Activated CD4-positive, alpha-beta T cell treated with anti-CD3 and anti-CD28 coated beads, Interleukin-2, amount 50 U/mL, for 24 hours (primary cell): ENCODE measurements at regions not wholly inside any gene's neighbourhood (a gene's known extent, or its start where the extent isn't known, plus 50 kb on each side); places are given as distances from the start of the nearest gene placed in this dataset.
"Not testable (repeated sequence)": the region's sequence is repeated elsewhere in the genome, so short reads cannot be mapped to it uniquely, and the experiment has no call there.

Source experiments
- DNase-seq, 2 donors: peaks; one replicate each; pipeline ENCODE4 v3.0.0-alpha.2; 2020; ENCODE audit warnings: low read depth in 1 of 2, low spot score in 1 of 2

DNA sequence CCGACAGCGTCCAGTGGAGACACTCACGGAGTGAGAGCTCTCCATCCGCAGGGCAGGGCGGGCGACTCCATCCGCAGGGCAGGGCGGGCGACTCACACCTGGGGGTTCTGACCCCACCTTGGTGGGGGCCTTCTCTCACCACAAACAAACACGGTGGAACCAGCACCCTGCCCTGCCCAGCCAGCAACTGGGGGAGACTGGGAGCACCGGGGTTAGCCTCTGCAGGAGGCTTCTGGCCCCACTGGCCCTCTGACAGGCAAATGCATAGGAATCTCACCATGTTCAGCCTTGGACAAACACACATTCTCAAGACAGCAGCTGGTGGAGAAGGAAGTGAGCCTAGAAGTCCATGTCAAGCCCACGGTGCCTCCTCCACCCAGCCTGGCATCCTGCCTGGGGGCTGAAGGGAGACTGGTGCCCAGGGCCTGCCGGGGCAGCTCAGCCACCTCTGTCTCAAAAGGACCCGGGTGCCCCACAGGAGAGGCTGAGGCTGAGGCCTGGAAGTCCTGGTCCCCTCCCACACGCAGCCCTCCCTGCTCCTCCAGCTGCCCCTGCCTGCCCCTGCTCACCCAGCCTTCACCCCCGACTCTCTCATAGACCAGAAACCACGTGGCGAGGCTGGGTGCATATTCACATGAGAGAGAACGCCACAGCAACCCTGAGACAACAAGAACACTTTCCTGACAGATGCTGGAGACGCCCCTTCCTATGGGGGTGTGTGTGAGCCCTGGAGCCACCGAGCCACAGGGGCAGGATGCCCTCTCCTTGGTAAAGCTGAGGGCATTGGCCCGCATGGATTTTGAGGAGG lies 98.4 kb upstream of the B3GAT1 start:
- DNase-seq, result no peak

DNA sequence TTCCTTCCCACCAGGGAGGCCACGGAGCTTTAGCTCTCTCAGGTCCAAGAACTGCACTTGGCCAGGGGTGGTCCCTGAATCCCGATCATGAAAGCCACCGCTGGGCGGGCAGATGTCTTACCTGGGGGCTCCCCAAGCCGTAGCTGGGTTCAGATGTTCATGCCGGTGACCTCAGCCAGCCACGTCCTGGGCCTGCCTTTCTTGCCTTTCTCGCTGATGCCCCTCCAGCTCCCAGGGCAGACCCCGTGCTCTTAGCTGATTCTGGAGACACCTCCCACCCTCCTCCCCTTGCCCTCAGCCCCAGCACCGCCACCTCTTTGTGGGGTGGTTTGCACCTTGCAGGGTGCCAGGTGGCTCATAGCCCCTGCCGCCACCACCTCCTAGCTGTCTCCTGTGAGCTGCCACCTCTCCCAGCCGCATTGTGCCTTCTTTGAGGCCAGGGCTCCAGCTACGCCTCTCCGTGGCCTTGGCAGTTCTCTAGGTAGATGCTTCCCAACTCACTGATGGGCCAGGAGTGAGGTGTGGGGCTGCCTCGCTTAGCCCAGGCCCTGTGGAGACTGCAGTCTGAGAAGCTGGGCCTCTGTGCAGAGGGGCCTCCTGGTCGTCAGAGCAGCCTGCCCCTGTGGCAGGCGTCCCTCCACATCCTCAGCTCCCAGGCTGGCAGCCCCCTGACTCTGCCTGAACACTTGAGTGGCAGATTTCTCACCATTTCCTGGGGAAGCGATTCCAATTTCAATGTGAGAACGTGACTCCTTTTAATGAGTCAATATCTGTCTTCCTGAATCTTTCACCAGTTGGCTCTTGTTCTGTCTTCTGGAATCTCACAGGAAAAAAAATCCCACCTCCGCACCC lies 97.6 kb upstream of the B3GAT1 start:
- no peak for DNase-seq

DNA sequence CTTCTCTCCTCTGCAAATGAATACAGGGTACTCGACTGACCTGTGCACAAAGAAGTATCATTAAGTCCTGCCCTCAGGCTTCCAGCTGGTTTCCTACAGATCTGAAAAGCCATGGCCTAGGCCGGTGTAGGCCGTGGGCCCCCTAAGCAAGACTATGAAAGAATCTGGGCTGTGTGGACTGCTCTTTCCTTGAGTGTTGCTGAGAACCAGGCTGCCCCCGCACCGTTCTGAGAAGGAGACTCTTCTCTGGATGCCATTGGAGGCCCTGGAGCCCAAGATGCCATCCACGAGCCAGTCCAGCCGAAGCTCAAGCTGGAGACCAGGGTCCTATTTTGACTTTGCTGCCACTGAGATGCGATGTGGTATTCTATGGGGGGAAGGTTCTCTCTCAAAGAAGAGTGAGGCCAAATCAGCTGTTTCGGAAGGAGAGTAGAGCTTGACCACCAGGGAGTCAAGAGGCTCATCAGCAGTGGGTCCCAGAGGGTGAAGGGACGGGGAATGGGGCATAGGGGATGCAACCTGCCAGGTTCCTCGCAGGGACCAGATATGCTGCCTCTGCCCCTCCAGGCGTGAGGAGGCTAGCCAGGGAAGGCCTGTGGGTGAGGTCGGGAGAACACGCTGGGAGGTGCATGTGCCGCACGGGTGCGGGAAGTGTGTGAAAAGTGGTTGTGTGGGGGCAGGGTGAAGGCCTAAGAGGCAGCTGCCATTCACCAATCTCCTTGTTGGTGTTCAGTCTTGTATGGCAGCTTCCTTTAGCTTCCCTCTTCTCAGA lies 96.4 kb upstream of the B3GAT1 start:
- no peak for DNase-seq

DNA sequence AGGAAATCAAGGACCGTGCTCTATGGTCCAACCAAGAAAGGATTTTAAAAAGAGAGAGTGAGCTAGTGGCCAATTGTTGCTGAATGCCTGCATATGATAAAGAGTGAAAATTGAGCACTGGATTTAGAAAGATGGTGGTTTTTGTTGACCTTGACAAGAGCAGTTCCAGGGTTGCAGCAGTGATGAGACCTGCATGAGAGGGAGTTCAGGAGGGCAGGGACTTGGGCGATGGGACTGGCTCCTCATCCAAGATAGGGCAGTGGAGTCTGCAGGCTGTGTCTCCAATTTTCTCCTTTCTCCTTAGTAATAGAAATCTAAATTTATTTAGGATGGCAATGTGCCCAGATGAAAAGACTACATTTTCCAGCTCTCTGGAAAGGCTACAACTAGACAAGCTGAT lies 94.0 kb upstream of the B3GAT1 start:
- DNase-seq, result no peak

DNA sequence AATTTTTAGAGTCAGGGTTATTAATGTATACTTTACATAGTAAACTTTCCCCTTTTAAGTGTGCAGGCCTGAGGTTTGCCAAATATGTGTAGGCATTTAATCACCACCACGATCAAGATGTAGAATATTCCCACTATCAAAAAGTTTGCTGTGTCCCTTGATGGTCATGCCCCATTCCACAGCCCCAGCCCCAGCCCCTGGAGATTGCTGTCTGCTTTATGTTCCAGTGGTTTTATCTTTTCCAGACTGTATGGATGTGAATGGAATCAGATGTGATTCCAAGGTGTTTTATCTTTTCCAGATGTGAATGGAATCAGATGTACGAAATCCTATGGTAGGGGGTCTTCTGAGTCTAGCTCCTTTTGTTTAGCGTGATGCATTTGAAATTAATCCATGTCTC lies 93.1 kb upstream of the B3GAT1 start:
- no peak for DNase-seq

DNA sequence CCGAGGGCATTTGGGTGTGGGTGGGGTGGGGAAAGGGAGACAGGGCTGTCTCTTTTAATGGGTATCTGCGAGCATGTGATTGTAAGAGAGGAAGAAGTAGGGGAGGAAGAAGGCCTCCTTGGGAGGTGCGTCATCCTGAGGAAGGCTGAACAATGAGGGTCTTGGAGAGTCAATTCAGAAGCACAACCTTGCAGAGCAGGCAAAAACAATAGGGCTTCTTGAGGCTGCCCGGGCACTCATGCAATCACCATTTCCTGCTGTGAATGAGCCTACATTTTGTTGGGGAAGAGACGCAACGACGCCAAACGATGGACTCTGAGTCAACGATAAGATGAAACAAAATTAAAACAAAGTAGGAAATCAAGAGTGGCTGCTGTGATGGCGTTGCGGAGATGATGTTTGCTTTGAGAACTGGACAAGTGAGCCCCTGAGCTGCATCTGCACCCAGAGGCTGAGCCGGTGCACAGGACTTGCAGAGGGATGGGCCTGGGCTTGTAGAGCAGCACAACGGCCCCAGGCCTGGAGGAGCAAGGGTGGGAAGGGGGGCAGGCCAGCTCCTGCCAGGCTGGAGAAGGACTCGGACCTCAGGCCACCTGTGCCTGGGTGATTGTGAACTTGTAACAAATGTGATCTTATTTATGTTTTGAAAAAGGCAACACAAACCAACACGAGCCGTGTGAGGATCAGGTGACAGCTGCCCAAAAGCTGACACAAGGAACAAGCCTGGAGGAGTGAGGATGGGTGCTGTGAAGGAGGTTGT lies 92.3 kb upstream of the B3GAT1 start:
- no peak for DNase-seq

DNA sequence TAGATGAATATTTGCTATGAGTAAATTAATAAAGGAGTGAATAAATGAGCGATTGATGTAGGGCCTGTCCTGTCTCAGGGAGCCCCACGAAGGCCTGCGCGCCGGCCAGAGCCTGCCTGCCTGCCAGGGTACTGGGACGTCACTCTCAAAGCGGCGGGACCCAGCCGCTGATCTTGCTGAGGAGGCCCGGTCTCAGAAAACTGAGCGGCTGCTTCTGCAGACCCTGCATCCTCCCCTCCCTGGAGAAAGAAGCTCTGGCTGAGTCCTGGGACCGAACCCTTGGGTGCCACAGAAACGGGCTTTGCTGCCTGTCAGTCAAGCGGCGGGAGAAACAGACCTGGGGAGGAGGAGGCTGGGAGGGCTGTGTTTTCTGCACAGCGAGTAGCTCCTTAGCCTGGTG lies 91.6 kb upstream of the B3GAT1 start:
- DNase-seq, result no peak

DNA sequence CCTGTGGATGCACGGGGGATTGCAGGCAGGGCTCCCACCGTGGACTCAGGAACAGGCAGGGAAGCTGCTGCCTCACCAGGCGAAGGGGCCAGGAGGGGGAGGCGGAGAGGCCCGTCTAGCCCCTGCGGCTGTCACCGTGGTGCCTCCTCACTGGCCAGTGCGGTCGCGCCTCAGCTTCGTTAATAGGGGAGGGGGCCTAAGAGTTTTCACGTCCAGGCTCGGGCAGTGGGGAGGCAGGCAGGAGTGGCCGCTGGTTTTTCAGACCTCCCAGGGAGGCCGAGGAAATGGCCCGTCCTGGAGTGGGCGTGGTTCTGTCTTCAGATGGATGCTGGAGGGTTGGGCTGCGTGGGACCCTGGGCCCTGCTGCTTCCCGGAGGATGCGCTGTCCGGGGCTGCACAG lies 91.1 kb upstream of the B3GAT1 start:
- DNase-seq, result no peak

DNA sequence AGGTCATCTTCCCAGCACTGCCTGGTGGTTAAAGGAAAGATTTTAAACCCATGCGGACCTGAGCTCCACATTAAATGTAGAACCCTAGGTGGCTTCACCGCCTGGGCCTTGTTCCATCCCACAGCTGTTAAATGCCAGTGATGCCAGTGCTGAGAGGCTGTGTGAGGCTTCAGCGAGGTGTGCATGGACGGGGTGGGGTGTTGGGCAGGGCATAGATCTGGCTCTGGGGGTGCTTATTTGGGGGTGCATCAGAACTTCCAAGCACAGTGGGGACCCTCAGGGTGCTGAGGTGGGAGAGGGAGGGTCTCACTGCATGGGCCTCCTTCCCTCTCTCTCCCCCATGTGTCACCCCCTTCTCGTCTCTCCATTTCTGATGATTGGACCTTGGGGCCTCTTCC lies 90.1 kb upstream of the B3GAT1 start:
- no peak for DNase-seq

DNA sequence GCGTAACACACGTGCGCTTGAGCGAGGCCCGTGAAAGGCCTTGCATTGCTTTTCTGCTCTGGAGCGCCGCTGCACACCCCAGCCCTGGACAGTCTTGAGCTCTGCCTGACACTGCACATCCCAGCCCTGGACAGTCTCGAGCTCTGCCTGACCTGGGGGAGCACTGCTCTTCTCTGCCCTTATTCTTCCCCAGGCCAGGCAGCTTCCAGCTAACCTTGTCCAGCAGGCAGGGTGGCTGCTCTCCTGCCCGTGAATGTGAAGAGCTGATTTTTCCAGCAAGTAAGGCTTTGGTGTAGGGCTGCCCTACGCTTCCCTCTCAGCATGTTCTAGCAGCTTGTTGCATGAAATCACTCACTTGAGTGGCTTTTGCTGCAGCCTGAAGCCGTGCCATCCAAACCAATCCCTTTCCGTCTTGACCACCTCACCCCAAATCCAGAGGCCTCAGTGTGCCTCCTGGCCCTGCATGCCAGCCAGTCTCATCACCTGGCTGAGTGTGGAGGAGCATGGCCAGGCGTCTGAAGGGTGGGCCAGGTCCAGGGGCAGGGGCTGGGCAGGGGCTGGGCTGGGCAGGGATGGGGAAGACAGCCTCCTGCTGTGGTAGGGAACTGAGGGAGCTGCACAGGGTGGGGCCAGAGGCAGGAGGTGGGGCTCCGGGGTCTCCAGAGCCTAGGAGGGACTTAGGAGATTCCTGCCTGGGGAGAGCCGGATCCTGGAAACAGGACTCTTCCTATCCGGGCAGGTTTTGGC lies 89.5 kb upstream of the B3GAT1 start:
- DNase-seq, result no peak

DNA sequence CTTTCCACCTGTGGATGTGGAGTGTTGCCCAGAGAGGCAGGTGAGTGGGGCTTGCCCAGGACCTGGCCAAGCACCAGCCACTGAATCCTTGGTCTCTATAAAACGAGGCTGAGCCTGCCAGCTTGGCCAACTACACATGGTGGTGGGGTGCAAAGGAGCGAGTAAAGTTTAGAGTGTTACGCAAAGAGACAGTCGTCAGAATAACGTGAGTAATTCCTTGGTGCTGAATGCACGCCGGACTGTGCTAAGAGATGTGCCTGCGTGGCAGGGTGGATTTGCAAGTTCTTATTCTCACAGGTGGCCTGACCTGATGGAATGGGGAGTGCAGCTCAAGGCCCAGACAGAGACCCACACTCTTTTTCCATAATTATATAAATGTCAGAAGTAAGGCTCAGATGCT lies 88.6 kb upstream of the B3GAT1 start:
- no peak for DNase-seq

DNA sequence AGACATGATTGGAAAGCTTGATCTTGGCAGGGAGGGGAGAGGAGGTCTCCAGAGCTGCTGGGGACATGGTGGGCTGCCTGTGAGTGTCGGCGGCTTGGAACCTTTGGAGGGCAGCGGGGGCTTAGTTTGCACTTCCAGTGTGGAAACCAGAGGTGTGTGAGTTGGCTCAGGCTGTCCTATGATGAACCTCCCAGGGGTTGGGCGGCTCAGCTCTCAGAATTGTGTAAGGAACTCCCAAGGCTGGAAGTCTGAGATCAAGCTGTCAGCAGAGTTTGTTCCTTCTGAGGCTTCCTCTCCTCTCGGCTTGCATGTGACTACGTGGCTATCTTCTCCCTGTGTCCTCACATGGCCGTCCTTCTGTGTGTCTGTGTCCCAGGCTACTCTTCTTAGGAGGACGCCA lies 87.9 kb upstream of the B3GAT1 start:
- no peak for DNase-seq

DNA sequence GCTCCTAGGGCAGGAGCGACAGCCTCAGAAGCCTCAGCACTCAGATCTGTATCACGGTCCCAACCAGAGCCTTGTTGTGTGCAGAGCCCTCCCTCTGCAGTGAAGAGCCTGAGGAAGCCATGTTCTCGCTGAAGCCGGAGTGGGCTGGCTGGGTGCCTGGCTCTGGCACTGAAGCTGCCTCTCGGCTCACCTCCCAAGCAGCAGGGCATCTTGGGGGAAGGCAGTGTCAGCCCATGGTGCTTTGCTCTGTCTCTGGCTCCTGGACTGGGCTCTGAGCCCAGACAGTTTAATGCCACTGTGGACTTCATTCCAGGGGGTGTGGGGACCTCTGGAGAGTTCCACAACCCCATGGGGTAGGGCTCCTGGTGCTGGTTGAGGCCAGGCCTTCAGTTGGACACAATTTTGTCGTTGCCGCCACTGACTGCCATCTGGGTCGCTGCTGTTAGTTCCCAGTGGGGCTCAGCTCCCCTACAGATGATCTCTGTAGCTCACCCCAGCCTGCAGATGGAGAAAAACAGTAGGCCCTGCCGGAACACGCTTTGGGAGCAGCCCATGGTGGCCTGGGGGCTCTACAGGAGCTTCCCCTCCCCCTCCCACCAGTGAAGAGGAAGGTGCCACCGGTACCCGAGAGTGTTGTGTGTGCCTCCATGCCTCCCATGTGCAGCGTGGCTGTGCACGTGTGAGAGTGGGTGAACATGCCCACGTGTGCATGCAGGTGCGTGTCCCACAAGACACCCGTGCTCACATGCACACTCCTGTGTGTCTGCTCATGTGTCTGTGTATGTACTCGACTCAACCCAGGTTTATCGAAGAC lies 86.5 kb upstream of the B3GAT1 start:
- DNase-seq, result no peak

DNA sequence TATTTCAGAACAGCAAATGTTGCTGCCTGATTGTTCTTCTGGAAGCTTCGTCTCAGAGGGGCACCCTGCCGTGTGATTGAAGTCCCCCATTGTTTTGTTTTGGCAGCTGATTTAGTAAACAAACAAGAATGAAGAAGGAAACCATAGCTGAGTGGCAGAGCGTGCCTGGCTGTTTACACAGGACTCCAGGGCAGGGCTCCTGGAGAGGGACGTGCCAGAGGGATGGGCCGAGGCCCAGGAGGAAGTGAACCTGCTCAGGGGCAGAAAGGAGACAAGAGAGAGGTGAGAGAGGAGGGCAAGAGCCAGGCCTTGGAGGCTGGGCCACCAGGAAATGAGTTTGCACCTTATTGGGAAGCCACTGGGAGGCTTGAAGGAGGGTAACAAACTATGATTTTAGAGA lies 85.5 kb upstream of the B3GAT1 start:
- DNase-seq, result no peak

DNA sequence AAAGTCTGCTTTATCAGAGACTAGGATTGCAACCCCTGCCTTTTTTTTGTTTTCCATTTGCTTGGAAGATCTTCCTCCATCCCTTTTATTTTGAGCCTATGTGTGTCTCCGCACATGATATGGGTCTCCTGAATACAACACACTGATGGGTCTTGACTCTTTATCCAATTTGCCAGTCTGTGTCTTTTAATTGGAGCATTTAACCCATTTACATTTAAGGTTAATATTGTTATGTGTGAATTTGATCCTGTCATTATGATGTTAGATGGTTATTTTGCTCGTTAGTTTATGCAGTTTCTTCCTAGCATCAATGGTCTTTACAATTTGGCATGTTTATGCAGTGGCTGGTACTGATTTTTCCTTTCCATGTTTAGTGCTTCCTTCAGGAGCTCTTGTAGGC lies 84.0 kb upstream of the B3GAT1 start:
- not testable (repeated sequence) for DNase-seq

DNA sequence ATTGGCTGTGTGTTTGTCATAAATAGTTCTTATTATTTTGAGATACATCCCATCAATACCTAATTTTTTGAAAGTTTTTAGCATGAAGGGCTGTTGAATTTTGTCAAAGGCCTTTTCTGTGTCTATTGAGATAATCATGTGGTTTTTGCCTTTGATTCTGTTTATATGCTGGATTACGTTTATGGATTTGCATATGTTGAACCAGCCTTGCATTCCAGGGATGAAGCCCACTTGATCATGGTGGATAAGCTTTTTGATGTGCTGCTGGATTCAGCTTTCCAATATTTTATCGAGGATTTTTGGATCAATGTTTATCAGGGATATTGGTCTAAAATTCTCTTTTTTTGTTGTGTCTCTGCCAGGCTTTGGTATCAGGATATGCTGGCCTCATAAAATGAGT lies 82.4 kb upstream of the B3GAT1 start:
- not testable (repeated sequence) for DNase-seq

DNA sequence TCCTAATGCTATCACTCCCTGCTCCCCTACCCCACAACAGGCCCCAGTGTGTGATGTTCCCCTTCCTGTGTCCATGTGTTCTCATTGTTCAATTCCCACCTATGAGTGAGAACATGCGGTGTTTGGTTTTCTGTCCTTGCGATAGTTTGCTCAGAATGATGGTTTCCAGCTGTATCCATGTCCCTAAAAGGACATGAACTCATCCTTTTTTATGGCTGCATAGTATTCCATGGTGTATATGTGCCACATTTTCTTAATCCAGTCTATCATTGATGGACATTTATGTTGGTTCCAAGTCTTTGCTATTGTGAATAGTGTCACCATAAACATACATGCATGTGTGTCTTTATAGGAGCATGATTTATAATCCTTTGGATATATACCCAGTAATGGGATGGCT lies 80.4 kb upstream of the B3GAT1 start:
- DNase-seq, result not testable (repeated sequence)

DNA sequence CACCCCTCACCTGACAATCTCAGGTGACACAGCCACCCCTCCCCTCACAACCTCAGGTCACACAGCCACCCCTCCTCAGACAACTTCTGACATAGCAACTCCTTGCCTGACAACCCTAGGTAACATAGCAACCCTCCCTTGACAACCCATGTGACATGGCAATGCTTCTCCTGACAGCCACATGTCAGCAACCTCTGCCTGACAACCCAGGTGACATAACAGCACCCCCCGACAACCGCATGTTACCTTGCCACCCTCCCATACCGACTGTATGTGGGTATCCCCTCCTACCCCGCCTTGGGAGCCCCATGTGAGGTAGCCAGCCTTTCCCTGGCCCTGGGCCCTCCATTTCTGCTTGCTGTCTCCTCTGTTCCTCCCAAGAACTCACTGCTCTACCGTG lies 77.7 kb upstream of the B3GAT1 start:
- no peak for DNase-seq

DNA sequence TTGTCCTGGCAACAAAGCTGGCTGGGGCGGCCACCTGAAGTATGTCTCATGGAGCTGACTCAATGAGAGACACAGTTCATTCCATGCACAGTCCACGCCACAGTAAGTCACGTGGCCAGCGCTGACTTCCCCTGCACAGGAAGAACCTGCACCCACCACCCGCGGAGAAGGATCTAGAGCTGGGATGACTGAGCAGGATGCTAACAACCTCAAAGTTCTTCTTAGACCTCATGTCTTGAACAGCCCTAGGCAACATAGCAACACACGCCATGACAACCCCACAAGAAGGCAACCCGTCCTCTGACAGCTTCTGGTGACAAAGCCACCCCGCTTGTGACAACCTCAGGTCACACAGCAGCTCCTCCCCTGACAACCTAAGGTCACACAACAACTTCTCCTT lies 76.9 kb upstream of the B3GAT1 start:
- DNase-seq, result no peak

DNA sequence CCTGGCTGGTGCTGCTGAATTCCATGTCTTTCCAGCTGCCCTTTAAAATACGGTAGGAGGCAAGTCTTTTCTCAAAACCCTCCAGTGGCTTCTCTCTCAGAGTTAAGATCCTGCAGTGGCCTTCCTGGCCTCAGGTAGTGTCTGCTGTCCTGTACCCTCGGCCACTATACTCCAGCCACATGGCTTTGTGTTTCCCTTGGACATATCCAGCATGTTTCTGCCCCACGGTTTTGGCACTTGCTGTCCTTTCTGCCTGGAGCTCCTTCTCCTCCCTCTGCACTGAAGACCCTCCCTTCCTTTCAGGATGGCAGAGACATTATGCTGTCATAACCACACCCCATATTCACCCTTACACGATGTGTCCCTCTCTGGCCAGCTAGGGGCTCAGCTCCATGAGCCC lies 76.5 kb upstream of the B3GAT1 start:
- DNase-seq, result no peak
